Panc1 (cell line): ENCODE measurements at regions not wholly inside any gene's neighbourhood (a gene's known extent, or its start where the extent isn't known, plus 50 kb on each side); places are given as distances from the start of the nearest gene placed in this dataset.

ENCODE experiments used
- ATAC-seq: fragments of 200-7000 bp; cut with Tn5 transposase; 2 replicates; pipeline ENCODE4 v1.9.1; 2020; ENCODE audit warnings: mild to moderate bottlenecking, moderate library complexity
- BruUV-seq: library from RNA; stranded (reverse); fragments of 400-500 nt; replicated peaks from 2 replicates; lab custom pipeline; 2021; lab: Mats Ljungman, UMichigan
- CTCF ChIA-PET: fragments of 300-600 bp; sonication (Branson Sonifier 250); formaldehyde crosslinking; loops from one replicate; lab custom pipeline; 2022; ENCODE audit warnings: antibody characterized with exemption; lab: Charles Lee
- POLR2A ChIA-PET: fragments of 300-600 bp; sonication (Branson Sonifier 250); formaldehyde crosslinking; loops from one replicate; lab custom pipeline; 2022; ENCODE audit warnings: antibody characterized with exemption; lab: Charles Lee
- DNase-seq: peaks from one replicate; pipeline ENCODE4 v3.0.0-alpha.2; 2010; ENCODE audit warnings: low read depth, low spot score
- H3K27ac ChIP-seq: 2 replicates; pipeline ENCODE4 v1.5.1; 2011; ENCODE audit warnings: mild to moderate bottlenecking, low read length, inconsistent platforms
- H3K27me3 ChIP-seq: fragments of 200-500 bp; sonication (Bioruptor generic); 2 replicates; pipeline ENCODE4 v1.6.0; 2014; ENCODE audit warnings: low read length, inconsistent platforms; ENCODE audit not compliant: control insufficient read depth, insufficient read depth
- H3K36me3 ChIP-seq: fragments of 200-500 bp; sonication (Bioruptor generic); 2 replicates; pipeline ENCODE4 v1.5.1; 2014; ENCODE audit warnings: inconsistent platforms, mild to moderate bottlenecking, low read length, moderate library complexity; ENCODE audit not compliant: control insufficient read depth, insufficient read depth
- H3K4me1 ChIP-seq: 2 replicates; pipeline ENCODE4 v1.5.1; 2011; ENCODE audit warnings: inconsistent platforms, mild to moderate bottlenecking, low read length, moderate library complexity; ENCODE audit not compliant: control insufficient read depth, insufficient read depth
- H3K4me3 ChIP-seq, 2 experiments: 2 replicates each; pipeline ENCODE4 v1.5.1; 2011 to 2012; ENCODE audit warnings: low read depth in 2 of 2, low read length in 2 of 2, mild to moderate bottlenecking in 2 of 2, inconsistent platforms in 1 of 2, moderate library complexity in 1 of 2
- H3K9me3 ChIP-seq: fragments of 200-500 bp; sonication (Bioruptor generic); 2 replicates; pipeline ENCODE4 v1.5.1; 2014; ENCODE audit warnings: low read depth, mild to moderate bottlenecking, inconsistent platforms, low read length, moderate library complexity; ENCODE audit not compliant: control insufficient read depth, insufficient read depth
- POLR2AphosphoS5 ChIP-seq: IDR thresholded peaks from 2 replicates; pipeline ENCODE4 v1.6.1; 2012; ENCODE audit warnings: mild to moderate bottlenecking, low read depth, low read length, moderate library complexity
- SIN3A ChIP-seq: IDR thresholded peaks from 2 replicates; pipeline ENCODE4 v1.6.1; 2012; ENCODE audit warnings: low read depth, mild to moderate bottlenecking, low read length, moderate library complexity, borderline replicate concordance; ENCODE audit not compliant: insufficient read depth
- TCF7L2 ChIP-seq: IDR thresholded peaks from 2 replicates; pipeline ENCODE4 v1.6.1; 2011; ENCODE audit warnings: mild to moderate bottlenecking, low read depth, low read length, inconsistent platforms
- in situ Hi-C: cut with HindIII; loops from 2 replicates; pipeline ENCODE4 v1.10.0; 2016; ENCODE audit warnings: low sequenced_read_pairs, low pct_unique_long_range_greater_than_20kb
- intact Hi-C: fragments of 100-400 bp; cut with micrococcal nuclease; formaldehyde crosslinking; loops from one replicate; pipeline ENCODE4 v1.10.0; 2022; ENCODE audit not compliant: unreplicated experiment
- TF ChIP-seq, protein P1 (sequence below), 2 experiments: IDR thresholded peaks; 2 replicates each; pipeline ENCODE4 v1.6.1; 2011 to 2012; ENCODE audit warnings: low read depth in 2 of 2, control low read depth in 1 of 2, low read length in 1 of 2, mild to moderate bottlenecking in 1 of 2, moderate library complexity in 1 of 2; ENCODE audit not compliant: insufficient read depth in 1 of 2
- TF ChIP-seq, protein P2 (sequence below): fragments of 450-650 bp; IDR thresholded peaks from 2 replicates; pipeline ENCODE4 v1.5.1; 2017; ENCODE audit warnings: mild to moderate bottlenecking

DNA sequence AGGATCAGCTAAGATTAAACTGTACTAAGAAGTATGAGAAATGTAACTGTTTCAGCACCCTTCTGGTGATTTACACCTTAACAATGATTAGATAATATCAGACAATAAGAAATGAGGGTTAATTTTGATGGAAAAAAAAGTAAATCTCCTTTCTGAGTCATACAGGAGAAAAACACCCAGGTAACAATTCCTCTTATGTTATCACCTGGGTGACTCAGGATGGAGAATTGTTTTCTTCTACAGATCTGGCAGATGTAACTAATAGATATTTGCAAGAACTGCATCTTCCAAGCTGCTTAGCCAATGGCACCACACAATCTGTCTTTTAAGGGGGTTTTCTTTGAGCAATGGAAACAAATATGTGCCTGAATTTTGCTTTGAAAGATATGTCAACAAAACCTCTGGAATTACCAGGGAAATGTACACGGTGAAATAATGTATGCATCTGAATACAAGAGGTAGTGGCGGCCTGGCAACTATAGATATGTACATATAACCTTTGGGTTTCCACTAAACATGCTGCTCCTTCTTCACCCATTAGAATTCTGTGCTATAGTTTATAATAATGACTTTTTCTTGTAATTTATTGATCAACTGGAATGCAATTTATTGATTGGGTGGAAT lies 407.9 kb downstream of the CPS1 start:
- TF ChIP-seq, protein P1, sequence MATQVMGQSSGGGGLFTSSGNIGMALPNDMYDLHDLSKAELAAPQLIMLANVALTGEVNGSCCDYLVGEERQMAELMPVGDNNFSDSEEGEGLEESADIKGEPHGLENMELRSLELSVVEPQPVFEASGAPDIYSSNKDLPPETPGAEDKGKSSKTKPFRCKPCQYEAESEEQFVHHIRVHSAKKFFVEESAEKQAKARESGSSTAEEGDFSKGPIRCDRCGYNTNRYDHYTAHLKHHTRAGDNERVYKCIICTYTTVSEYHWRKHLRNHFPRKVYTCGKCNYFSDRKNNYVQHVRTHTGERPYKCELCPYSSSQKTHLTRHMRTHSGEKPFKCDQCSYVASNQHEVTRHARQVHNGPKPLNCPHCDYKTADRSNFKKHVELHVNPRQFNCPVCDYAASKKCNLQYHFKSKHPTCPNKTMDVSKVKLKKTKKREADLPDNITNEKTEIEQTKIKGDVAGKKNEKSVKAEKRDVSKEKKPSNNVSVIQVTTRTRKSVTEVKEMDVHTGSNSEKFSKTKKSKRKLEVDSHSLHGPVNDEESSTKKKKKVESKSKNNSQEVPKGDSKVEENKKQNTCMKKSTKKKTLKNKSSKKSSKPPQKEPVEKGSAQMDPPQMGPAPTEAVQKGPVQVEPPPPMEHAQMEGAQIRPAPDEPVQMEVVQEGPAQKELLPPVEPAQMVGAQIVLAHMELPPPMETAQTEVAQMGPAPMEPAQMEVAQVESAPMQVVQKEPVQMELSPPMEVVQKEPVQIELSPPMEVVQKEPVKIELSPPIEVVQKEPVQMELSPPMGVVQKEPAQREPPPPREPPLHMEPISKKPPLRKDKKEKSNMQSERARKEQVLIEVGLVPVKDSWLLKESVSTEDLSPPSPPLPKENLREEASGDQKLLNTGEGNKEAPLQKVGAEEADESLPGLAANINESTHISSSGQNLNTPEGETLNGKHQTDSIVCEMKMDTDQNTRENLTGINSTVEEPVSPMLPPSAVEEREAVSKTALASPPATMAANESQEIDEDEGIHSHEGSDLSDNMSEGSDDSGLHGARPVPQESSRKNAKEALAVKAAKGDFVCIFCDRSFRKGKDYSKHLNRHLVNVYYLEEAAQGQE (IDR thresholded peaks at IDR 0.05; ENCODE audit: insufficient read depth in 1 of 2, low read depth in 2 of 2, low read length in 1 of 2) = no peak
- no peak for TF ChIP-seq TCF7L2
- no peak for TF ChIP-seq SIN3A
- TF ChIP-seq POLR2AphosphoS5 = no peak
- TF ChIP-seq, protein P2, sequence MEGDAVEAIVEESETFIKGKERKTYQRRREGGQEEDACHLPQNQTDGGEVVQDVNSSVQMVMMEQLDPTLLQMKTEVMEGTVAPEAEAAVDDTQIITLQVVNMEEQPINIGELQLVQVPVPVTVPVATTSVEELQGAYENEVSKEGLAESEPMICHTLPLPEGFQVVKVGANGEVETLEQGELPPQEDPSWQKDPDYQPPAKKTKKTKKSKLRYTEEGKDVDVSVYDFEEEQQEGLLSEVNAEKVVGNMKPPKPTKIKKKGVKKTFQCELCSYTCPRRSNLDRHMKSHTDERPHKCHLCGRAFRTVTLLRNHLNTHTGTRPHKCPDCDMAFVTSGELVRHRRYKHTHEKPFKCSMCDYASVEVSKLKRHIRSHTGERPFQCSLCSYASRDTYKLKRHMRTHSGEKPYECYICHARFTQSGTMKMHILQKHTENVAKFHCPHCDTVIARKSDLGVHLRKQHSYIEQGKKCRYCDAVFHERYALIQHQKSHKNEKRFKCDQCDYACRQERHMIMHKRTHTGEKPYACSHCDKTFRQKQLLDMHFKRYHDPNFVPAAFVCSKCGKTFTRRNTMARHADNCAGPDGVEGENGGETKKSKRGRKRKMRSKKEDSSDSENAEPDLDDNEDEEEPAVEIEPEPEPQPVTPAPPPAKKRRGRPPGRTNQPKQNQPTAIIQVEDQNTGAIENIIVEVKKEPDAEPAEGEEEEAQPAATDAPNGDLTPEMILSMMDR = no peak
- intact Hi-C loops (no loop called here), in situ Hi-C loops (no loop called here)
- BruUV-seq = no TSS peak
- Histone ChIP-seq H3K4me1 (no peaks in the 10 kb centered on the region), H3K9me3 (no peaks in the 10 kb centered on the region), H3K36me3 (no peaks in the 10 kb centered on the region), H3K27ac (no peak overlapping the region), H3K4me3 (no peak overlapping the region), H3K27me3 (no peaks in the 10 kb centered on the region)
- ChIA-PET CTCF (no interaction called here), POLR2A (no interaction called here)
- ATAC-seq (no peak), DNase-seq (no peak)

DNA sequence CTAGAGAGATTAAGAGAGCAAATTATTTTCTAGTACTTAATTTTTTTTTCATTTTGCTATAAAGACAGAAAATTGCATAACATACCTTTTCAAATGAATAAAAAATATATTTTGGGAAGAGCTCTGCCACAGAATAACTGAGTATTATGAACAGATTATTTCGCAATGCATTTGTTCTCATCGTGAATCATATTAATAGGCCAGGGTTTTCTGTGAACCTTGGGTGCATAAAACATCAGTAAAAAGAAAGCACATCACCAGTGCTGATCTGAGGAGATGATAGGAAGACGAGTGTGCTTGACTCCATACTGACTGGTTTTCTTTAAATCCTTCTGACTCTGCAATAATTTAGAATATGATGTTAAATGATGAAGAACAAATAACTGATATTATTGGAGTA lies 409.1 kb downstream of the CPS1 start:
- H3K36me3 ChIP-seq = no peaks in the 10 kb centered on the region
- H3K4me3 ChIP-seq = no peak overlapping the region
- in situ Hi-C loops (no loop called here), intact Hi-C loops (no loop called here)
- no peak overlapping the region for H3K27ac ChIP-seq
- H3K9me3 ChIP-seq = no peaks in the 10 kb centered on the region
- BruUV-seq = no TSS peak
- TF ChIP-seq, protein P2 = no peak
- TF ChIP-seq POLR2AphosphoS5 (no peak), SIN3A (no peak), TCF7L2 (no peak)
- TF ChIP-seq, protein P1 (IDR thresholded peaks at IDR 0.05; ENCODE audit: insufficient read depth in 1 of 2, low read depth in 2 of 2, low read length in 1 of 2) = no peak
- ChIA-PET CTCF (no interaction called here), POLR2A (no interaction called here)
- H3K27me3 ChIP-seq = no peaks in the 10 kb centered on the region
- ATAC-seq = no peak
- no peaks in the 10 kb centered on the region for H3K4me1 ChIP-seq
- DNase-seq = no peak
